ENCODE measurements at regions not wholly inside any gene's neighbourhood (a gene's known extent, or its start where the extent isn't known, plus 50 kb on each side); places are given as distances from the start of the nearest gene placed in this dataset.

DNA sequence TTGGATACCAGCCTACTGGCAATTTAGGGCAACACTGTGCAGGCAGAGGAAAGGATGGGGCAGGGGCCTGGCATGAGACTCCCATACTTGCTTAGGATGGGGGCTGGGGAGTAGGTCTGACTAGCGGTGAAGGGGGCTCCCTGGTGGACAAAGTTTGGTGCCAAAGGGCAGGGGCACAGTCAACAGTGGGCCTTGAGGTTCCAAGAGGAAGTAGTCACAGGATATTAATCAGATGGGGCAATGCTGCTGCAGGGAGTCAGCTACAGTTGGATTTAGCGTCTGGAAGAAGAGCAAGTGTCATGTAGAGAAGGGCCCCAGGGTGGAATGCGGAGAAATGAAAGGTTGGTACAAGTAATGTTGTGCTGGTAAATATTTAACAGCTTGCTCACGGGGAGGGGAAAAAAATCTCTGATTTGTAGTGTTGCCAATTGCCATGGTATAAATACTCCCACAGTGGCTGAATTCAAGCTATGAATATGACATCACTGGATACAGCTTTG, 139.4 kb downstream of the PJA1 start:
- peak in 3 of 4 experiments; percentile 19 to 37 (median 27) for DNase-seq

DNA sequence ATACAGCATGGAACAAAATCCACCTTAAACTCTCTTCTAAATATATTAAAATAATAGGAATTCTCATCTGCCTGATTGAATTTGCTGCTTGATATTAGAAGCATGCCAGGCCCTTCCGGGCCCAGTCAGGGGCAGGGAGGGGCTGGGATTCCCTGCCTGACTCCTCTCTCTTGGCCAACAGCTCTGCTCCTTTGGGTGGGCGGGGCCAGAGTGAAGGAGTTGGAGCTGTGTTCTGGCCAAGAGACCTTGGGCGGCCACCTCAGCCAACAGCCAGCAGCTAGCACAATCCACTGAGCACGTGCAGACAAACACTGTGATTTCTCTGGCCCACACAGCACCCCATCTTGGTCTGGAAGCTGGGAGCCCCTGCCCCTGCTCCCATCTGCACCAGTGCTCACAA, 140.3 kb downstream of the PJA1 start:
- no peak for DNase-seq

DNA sequence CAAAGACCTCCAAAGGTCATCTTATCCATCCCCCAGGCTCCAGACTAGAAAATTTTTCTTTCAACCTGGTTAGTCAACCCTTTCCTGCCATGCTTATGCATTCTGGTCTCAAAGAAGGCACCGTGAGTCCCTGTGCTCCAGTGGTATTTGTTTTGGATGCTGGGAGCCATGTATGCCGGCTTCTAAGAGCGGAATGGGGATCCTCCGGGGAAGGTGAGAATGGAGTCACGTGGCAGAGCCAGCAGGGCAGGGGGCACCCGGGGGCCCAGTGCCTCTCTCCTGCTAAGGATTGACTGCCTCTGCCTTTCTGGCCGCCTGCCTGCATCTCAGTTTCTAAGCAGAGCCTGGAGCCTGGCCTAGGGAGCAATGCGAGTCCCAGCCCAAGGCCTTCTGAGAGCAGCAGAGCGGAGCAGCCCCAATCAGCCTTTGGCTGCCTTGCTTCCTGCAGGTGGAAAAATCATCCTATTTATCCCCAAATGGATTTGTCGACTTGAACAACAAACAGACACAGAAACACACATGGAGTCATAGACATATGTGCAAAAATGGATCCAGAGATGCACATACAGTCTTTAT, 141.0 kb downstream of the PJA1 start:
- DNase-seq: no peak

DNA sequence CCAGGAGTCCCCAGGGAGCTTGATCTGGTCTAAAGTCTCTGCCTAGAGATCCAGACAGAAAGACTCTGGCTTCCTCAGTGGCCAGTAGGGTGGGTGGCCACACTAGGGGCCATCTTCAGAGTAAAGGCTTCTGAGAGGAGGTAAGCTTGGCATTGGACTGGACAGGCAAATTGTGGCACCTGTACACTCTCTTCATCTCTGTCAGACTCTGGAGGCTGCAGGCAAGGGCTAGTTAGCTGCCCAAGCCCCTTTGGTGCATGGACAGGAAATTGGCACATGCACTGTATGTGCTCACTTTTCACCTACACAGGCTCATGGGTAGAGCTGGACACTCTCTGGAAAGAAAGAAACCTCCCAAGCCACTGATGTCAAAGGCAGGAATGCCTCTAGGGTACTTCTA, 142.8 kb downstream of the PJA1 start:
- no peak for DNase-seq

- DNase-seq: peak in 1 of 4 experiments; percentile 10
These were observed 143.9 kb downstream of the PJA1 start for GRCh38 chrX:69021141-69021960.

GRCh38 chrX:69020316-69020715, 144.9 kb downstream of the PJA1 start:
- no peak for DNase-seq

- peak in 1 of 4 experiments; percentile 11 for DNase-seq
These were observed 146.0 kb downstream of the PJA1 start for GRCh38 chrX:69019073-69019890.

GRCh38 chrX:69018416-69019072, 146.7 kb downstream of the PJA1 start:
- DNase-seq: no peak

DNA sequence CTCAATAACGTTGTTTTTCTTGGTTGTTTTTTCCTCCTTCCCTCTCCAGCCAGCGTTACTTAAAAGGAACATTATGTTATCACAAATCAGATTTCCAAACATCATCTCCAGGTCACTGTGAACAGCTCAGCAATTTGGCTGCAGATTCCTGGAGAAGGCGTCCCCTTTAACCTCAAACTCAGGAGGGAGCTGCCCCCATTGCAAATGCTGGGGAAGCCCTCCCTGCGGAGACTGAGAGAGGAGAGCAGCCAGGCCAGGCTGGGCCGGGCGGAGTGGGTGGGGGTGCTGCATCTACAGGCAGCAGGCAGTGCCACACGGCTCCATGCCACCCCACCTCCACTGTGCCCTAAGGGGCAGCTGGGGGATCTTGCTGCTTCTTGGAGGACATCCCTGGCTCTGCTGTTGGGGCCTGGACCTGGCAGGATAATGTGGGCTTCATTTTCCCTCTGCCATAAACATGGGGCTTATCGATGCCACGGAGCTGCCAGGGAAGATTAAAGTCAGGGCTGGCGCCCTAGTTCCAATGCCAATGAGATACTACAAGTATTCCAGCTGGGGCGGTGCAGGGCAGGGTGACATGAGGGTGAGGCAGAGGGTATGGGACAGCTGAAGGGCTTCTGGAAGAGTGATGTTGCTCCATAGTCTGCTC, 148.8 kb downstream of the PJA1 start:
- no peak for DNase-seq

GRCh38 chrX:69015564-69016292, 149.5 kb downstream of the PJA1 start:
- no peak for DNase-seq

DNA sequence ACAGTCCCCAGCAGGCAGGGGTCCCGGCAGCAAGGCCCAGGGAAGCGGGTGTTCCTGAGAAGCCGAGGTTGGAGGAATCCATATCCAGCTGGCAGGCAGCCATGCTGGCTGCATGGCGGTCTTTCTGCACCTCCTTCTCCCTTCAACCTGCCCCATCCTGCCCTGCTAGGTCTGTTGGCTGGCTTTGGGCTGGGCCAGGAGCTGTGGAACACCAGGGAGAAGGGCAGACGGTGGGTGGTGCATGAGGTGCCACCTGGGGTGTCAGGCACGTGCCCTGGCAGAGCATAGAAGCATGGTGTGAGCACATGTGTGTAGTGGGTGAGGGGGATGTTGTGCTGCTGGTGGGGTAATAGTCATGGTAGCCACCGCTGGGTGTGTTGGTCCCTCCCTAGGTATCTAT, 150.1 kb downstream of the PJA1 start:
- no peak for DNase-seq

- no peak for DNase-seq
These were observed 151.1 kb downstream of the PJA1 start for GRCh38 chrX:69014200-69014599.

DNA sequence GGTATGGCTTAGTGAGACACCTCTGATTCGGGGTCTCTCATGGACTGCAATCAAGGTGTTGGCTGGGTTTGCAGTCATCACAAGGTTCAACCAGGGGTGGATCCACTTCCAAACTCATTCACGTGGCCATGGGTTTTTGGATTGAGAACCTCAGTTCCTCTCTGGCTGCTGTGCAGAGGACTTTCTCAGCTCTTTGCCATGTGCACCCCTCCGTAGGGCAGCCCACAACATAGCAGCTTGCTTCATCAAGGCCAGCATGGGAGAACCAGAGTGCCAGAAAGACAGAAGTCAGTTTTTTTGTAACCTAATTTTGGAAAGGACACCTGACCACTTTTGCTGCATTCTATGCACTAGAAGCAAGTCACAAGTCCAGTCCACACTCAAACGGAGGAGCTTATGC, 154.9 kb downstream of the PJA1 start:
- no peak for DNase-seq

GRCh38 chrX:69000877-69001276, 164.4 kb downstream of the PJA1 start:
- peak in 1 of 4 experiments; percentile 12 for DNase-seq

GRCh38 chrX:68999931-69000330, 165.3 kb downstream of the PJA1 start:
- DNase-seq: no peak

- DNase-seq: peak; percentile 2 to 42 (median 28)
These were observed 165.9 kb downstream of the PJA1 start for GRCh38 chrX:68999356-68999755.

- no peak for DNase-seq
These were observed 166.5 kb downstream of the PJA1 start for GRCh38 chrX:68998716-68999115.

- DNase-seq: no peak
These were observed 167.3 kb downstream of the PJA1 start for GRCh38 chrX:68997911-68998310.

- no peak for DNase-seq
These were observed 167.7 kb downstream of the PJA1 start for GRCh38 chrX:68997511-68997910.

- peak in 2 of 4 experiments; percentile 7 to 20 for DNase-seq
These were observed 167.1 kb downstream of the EFNB1 start for GRCh38 chrX:68995780-68996551.

GRCh38 chrX:68995386-68995779, 166.6 kb downstream of the EFNB1 start:
- no peak for DNase-seq

Data from suppressor macrophage (primary cell).